ENCODE measurements at regions not wholly inside any gene's neighbourhood (a gene's known extent, or its start where the extent isn't known, plus 50 kb on each side); places are given as distances from the start of the nearest gene placed in this dataset.

DNA sequence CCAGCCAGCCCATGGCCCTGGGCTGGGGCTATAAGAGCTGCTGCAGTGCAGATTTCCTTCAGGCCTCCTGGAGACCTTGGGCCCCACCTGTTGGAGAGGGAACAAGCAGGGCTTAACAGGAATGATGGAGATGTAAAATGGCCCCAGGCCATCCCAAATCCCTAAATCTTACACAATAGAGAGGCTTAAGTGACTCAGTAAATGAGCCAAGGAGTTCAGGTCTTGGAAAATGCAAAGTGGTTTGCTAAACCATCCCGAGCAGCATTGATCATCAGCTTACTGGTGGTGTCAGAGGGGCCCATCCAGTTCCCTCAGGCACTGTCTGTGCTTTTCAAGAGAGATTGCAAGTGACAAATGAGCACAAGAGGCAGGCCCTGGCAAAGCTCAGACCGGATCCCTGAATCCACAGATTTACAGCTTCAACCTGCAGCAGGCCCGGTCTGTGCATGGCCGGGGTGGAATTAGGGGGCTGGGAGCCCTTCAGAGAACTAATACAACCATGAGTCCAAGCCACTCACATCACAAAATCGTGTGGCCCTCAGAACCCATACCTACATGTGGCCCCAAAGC lies 325.4 kb downstream of the UACA start:
- TF ChIP-seq, protein P1, sequence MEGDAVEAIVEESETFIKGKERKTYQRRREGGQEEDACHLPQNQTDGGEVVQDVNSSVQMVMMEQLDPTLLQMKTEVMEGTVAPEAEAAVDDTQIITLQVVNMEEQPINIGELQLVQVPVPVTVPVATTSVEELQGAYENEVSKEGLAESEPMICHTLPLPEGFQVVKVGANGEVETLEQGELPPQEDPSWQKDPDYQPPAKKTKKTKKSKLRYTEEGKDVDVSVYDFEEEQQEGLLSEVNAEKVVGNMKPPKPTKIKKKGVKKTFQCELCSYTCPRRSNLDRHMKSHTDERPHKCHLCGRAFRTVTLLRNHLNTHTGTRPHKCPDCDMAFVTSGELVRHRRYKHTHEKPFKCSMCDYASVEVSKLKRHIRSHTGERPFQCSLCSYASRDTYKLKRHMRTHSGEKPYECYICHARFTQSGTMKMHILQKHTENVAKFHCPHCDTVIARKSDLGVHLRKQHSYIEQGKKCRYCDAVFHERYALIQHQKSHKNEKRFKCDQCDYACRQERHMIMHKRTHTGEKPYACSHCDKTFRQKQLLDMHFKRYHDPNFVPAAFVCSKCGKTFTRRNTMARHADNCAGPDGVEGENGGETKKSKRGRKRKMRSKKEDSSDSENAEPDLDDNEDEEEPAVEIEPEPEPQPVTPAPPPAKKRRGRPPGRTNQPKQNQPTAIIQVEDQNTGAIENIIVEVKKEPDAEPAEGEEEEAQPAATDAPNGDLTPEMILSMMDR (IDR thresholded peaks at IDR 0.05): no peak
- TF ChIP-seq POLR2A (IDR thresholded peaks at IDR 0.05): no peak
